Muscle layer of duodenum (tissue), 2 donors: ENCODE measurements at regions not wholly inside any gene's neighbourhood (a gene's known extent, or its start where the extent isn't known, plus 50 kb on each side); places are given as distances from the start of the nearest gene placed in this dataset.
"Not testable (repeated sequence)": the region's sequence is repeated elsewhere in the genome, so short reads cannot be mapped to it uniquely, and the experiment has no call there.

Experiments
- H3K27ac ChIP-seq: one replicate; pipeline ENCODE4 v1.7.0; 2013; ENCODE audit warnings: mild to moderate bottlenecking, low read length
- H3K27me3 ChIP-seq: one replicate; pipeline ENCODE4 v1.7.0; 2013; ENCODE audit warnings: low read depth, mild to moderate bottlenecking, control low read depth, low read length
- H3K36me3 ChIP-seq, 2 donors: one replicate each; pipeline ENCODE4 v1.7.0; 2013; ENCODE audit warnings: low read length in 2 of 2, control low read depth in 1 of 2, mild to moderate bottlenecking in 1 of 2; ENCODE audit not compliant: insufficient read depth in 2 of 2, control insufficient read depth in 1 of 2
- H3K4me1 ChIP-seq, 2 donors: one replicate each; pipeline ENCODE4 v1.7.0; 2013; ENCODE audit warnings: low read length in 2 of 2, mild to moderate bottlenecking in 2 of 2, control low read depth in 1 of 2, moderate library complexity in 1 of 2; ENCODE audit not compliant: insufficient read depth in 2 of 2, control insufficient read depth in 1 of 2
- H3K4me3 ChIP-seq, 2 donors: one replicate each; pipeline ENCODE4 v1.7.0; 2013; ENCODE audit warnings: low read length in 2 of 2, low read depth in 1 of 2, mild to moderate bottlenecking in 1 of 2
- H3K9me3 ChIP-seq, 2 donors: one replicate each; pipeline ENCODE4 v1.7.0; 2013; ENCODE audit warnings: low read length in 2 of 2, control low read depth in 1 of 2, mild to moderate bottlenecking in 1 of 2; ENCODE audit not compliant: control insufficient read depth in 1 of 2
- donor health status: healthy.

GRCh38 chr21:19148056-19148455 lies 744.5 kb upstream of the TMPRSS15 start:
- Histone ChIP-seq H3K9me3 (no peaks in the 10 kb centered on the region), H3K27ac (no peak overlapping the region), H3K36me3 (no peaks in the 10 kb centered on the region), H3K4me3 (no peak overlapping the region), H3K27me3 (no peaks in the 10 kb centered on the region), H3K4me1 (no peaks in the 10 kb centered on the region)

DNA sequence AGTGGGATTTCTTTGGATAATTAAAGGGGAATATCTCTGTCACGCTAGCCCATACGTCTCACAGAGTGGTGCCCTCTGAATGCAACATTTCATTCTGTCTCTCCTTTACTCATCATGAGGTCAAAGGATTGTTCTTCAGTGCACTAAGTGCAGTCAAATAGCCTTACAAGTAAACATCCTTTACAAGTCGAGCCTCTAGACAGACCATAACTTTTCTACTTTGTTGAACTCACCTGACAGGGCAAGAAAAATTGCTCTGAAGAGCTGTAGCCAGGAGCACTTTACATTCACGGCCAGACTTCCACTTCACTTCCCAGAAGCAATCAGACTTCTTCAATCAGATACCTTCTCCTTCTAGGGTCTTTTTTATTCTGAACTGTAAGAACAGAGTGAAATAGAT lies 768.0 kb upstream of the TMPRSS15 start:
- Histone ChIP-seq H3K36me3 (no peaks in the 10 kb centered on the region), H3K4me1 (no peaks in the 10 kb centered on the region), H3K27me3 (no peaks in the 10 kb centered on the region), H3K4me3 (no peak overlapping the region), H3K27ac (no peak overlapping the region), H3K9me3 (no peaks in the 10 kb centered on the region)

DNA sequence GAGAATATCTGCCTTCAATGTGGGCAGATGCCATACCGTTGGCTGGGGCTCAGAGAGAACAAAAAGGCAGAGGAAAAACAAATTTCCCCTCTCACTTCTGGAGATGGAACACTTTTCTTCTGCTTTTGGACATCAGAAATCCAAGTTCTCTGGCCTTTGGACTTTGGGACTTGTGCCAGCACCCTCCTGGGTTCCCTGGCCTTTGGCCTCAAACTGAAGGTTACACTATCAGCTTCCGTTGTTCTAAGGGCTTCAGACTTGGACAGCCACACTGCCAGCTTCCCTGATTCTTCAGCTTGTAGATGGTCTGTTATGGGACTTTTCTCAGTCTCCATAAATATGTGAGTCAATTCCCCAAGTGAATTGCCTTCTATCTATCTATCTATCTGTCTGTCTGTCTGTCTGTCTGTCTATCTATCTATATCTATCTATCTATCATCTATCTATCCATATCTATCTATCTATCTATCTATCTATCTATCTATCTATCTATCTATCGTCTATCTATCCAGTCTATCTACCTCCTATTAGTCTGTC lies 778.1 kb upstream of the TMPRSS15 start:
- no peak overlapping the region for H3K4me3 ChIP-seq
- no peaks in the 10 kb centered on the region for H3K36me3 ChIP-seq
- H3K27ac ChIP-seq: no peak overlapping the region
- H3K4me1 ChIP-seq: no peaks in the 10 kb centered on the region
- H3K9me3 ChIP-seq: no peaks in the 10 kb centered on the region
- no peaks in the 10 kb centered on the region for H3K27me3 ChIP-seq

GRCh38 chr21:19197950-19198349 lies 794.4 kb upstream of the TMPRSS15 start:
- Histone ChIP-seq H3K27me3 (no peaks in the 10 kb centered on the region), H3K4me1 (no peaks in the 10 kb centered on the region), H3K4me3 (no peak overlapping the region), H3K27ac (no peak overlapping the region), H3K36me3 (no peaks in the 10 kb centered on the region), H3K9me3 (peaks cover 0 to 4% of the 10 kb centered on the region in 2 donors)

- no peaks in the 10 kb centered on the region for H3K4me1 ChIP-seq
- H3K27me3 ChIP-seq: no peaks in the 10 kb centered on the region
- H3K4me3 ChIP-seq: no peak overlapping the region
- H3K27ac ChIP-seq: no peak overlapping the region
- H3K9me3 ChIP-seq: peaks cover 0 to 4% of the 10 kb centered on the region in 2 donors
- H3K36me3 ChIP-seq: no peaks in the 10 kb centered on the region
These were observed 795.2 kb upstream of the TMPRSS15 start for GRCh38 chr21:19198801-19199200.

DNA sequence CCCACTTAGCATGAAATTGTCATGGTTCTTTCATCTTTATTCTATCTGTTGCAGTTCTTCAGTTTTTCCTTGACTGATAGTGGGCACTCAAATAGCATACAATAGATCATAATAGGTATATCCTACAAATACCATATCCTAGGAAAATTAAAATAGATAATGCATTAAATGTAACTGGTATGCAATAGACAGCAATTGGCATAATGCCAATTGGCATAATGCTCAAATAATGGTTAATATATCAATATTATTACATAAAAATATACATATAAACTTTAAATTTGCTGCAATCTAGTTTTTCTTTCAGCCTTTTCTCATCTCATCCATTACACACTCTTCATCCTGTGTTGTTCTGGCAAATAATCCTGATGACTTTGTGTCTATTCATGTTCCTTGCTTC lies 814.6 kb upstream of the TMPRSS15 start:
- Histone ChIP-seq H3K27ac (no peak overlapping the region), H3K4me1 (no peaks in the 10 kb centered on the region), H3K27me3 (no peaks in the 10 kb centered on the region), H3K4me3 (no peak overlapping the region), H3K9me3 (no peaks in the 10 kb centered on the region), H3K36me3 (no peaks in the 10 kb centered on the region)

DNA sequence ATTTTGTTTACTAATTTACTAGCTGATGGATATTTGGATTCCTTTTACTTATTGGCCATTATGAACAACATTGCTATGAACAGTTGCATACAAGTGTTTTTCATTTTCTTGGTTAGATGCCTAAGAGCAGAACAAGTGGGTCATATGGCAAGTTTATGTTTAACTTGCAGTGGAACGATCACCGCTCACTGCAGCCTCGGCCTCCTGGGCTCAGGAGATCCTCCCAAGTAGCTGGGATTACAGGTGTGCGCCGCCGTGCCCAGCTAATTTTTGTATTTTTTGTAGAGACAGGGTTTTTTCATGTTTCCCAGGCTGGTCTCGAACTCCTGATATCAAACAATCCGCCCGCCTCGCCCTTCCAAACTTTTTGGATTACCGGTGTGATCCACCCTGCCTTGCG lies 820.5 kb upstream of the TMPRSS15 start:
- no peaks in the 10 kb centered on the region for H3K9me3 ChIP-seq
- no peak overlapping the region for H3K27ac ChIP-seq
- H3K27me3 ChIP-seq: no peaks in the 10 kb centered on the region
- H3K36me3 ChIP-seq: no peaks in the 10 kb centered on the region
- H3K4me1 ChIP-seq: peaks cover 0 to 5% of the 10 kb centered on the region in 2 donors
- no peak overlapping the region for H3K4me3 ChIP-seq

GRCh38 chr21:19228226-19228625 lies 824.6 kb upstream of the TMPRSS15 start:
- H3K27ac ChIP-seq: no peak overlapping the region
- H3K27me3 ChIP-seq: no peaks in the 10 kb centered on the region
- H3K4me3 ChIP-seq: no peak overlapping the region
- H3K9me3 ChIP-seq: no peaks in the 10 kb centered on the region
- peaks cover 0 to 5% of the 10 kb centered on the region in 2 donors for H3K4me1 ChIP-seq
- no peaks in the 10 kb centered on the region for H3K36me3 ChIP-seq

DNA sequence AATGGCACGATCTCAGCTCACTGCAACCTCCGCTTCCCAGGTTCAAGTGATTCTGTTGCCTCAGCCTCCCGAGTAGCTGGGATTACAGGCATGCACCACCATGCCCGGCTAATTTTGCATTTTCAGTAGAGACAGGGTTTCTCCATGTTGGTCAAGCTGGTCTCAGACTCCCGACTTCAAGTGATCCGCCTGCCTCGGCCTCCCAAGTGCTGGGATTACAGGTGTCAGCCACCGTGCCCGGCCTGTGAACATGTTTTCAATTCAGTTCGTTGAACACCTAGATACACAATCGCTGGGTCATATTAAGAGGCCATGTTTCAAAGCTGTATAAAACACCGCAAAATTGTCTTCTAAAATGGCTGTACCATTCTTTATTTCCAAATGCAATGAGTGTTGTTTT lies 830.3 kb upstream of the TMPRSS15 start:
- not testable (repeated sequence) for H3K27me3 ChIP-seq, H3K4me3 ChIP-seq, H3K27ac ChIP-seq, H3K9me3 ChIP-seq, H3K36me3 ChIP-seq, H3K4me1 ChIP-seq

- H3K27me3 ChIP-seq: no peaks in the 10 kb centered on the region
- no peak overlapping the region for H3K27ac ChIP-seq
- no peaks in the 10 kb centered on the region for H3K9me3 ChIP-seq
- H3K36me3 ChIP-seq: no peaks in the 10 kb centered on the region
- no peak overlapping the region for H3K4me3 ChIP-seq
- H3K4me1 ChIP-seq: no peaks in the 10 kb centered on the region
These were observed 832.6 kb upstream of the TMPRSS15 start for GRCh38 chr21:19236209-19236608.

DNA sequence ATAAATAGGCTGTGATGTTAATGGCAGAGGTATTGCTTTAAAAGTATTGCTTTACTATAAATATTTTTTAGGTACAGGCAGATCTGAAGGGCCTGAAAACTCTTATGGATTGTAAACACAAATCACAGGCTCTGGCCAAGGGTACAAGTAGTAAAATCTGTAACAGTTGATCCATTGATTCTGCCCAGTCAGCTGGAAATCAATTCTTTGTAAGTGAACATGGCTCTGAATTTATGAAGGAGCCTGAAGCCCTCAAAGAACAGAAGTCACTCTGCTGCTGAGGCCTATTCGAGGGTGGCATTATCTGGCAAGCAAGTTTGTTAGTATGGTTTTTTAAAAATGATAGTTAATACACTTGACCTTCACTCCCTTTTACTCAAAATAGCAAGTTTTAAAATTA lies 834.0 kb upstream of the TMPRSS15 start:
- no peaks in the 10 kb centered on the region for H3K36me3 ChIP-seq
- no peak overlapping the region for H3K27ac ChIP-seq
- H3K4me3 ChIP-seq: no peak overlapping the region
- no peaks in the 10 kb centered on the region for H3K27me3 ChIP-seq
- no peaks in the 10 kb centered on the region for H3K4me1 ChIP-seq
- no peaks in the 10 kb centered on the region for H3K9me3 ChIP-seq

DNA sequence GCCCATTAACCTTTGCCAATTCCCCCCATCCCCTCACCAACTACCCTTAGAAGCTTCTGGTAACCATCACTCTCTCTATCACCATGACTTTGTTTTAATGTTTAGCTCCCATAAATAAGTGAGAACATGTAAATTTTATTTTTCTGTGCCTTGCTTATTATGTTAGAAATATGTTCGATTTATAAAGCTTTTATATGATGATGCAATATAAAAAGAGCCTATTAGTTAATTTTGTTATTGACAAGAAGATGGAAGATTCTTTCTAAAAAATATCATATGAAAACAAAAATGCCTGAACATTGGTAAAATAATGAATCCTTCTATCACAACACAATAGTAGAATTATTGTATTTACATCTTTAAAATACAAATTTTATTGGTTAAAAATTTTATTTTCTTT lies 836.1 kb upstream of the TMPRSS15 start:
- H3K36me3 ChIP-seq: no peaks in the 10 kb centered on the region
- no peaks in the 10 kb centered on the region for H3K27me3 ChIP-seq
- no peaks in the 10 kb centered on the region for H3K4me1 ChIP-seq
- H3K9me3 ChIP-seq: no peaks in the 10 kb centered on the region
- H3K27ac ChIP-seq: no peak overlapping the region
- no peak overlapping the region for H3K4me3 ChIP-seq
